Endothelial cell of hepatic sinusoid (primary cell): ENCODE measurements at regions not wholly inside any gene's neighbourhood (a gene's known extent, or its start where the extent isn't known, plus 50 kb on each side); places are given as distances from the start of the nearest gene placed in this dataset.

Experiments used
- in situ Hi-C: cut with HindIII; loops from 2 replicates; pipeline ENCODE4 v1.10.0; 2017; ENCODE audit warnings: low sequenced_read_pairs

DNA sequence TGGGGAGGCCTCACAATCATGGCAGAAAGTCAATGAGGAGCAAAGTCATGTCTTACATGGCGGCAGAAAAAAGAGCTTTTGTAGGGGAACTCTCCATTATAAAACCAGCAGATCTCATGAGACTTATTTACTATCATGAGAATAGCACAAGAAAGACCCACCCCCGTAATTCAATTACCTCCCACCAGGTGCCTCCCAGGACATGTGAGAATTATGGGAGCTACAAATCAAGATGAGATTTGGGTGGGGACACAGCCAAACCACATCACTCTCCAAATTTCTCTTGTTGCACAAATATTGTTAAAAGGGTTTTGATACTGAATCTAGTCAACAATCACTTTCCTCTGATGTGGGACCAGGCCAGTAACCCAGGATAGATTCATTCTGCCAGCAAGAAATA lies 1176.1 kb downstream of the CDH9 start:
- in situ Hi-C loops: no loop called here

GRCh38 chr5:25858019-25858418 lies 1180.4 kb downstream of the CDH9 start:
- in situ Hi-C loops: no loop called here

- in situ Hi-C loops: no loop called here
Observed at GRCh38 chr5:25851301-25851700, 1187.1 kb downstream of the CDH9 start.

GRCh38 chr5:25850581-25850980 lies 1187.8 kb downstream of the CDH9 start:
- in situ Hi-C loops: no loop called here

DNA sequence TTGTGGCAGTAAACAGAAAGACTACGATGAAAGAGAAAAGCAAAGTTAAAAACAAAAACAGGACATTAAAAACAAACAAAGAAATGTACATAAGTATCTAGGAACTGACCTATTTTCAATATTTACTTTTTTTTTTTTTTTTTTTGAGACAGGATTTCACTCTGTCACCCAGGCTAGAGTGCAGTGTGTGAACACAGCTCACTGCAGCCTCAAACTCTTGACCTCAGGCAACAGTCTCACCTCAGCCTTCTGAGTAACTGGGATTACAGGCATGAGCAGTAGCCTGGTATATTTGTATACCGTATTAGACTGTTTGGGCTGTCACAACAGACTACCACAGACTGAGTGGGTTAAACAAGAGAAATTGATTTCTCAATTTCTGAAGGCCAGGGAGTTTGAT lies 1189.1 kb downstream of the CDH9 start:
- in situ Hi-C loops: no loop called here

- in situ Hi-C loops: no loop called here
Observed at GRCh38 chr5:25823330-25823873, 1178.6 kb upstream of the CDH10 start.
